ENCODE measurements at regions not wholly inside any gene's neighbourhood (a gene's known extent, or its start where the extent isn't known, plus 50 kb on each side); places are given as distances from the start of the nearest gene placed in this dataset.
"Not testable (repeated sequence)": the region's sequence is repeated elsewhere in the genome, so short reads cannot be mapped to it uniquely, and the experiment has no call there.

- TF ChIP-seq CTCF (IDR thresholded peaks at IDR 0.05; ENCODE audit: low read depth, low read length); MYC (IDR thresholded peaks at IDR 0.05; ENCODE audit: low read depth, low read length); POLR2A (IDR thresholded peaks at IDR 0.05; ENCODE audit: extremely low read depth, insufficient read length); MAX (IDR thresholded peaks at IDR 0.05; ENCODE audit: low read depth, low read length): not testable (repeated sequence)
Measured at GRCh38 chr5:34329611-34330108, 286.6 kb upstream of the C1QTNF3 start.
